Cardiac muscle cell (in vitro differentiated cells and primary cell): ENCODE measurements at regions not wholly inside any gene's neighbourhood (a gene's known extent, or its start where the extent isn't known, plus 50 kb on each side); places are given as distances from the start of the nearest gene placed in this dataset.
"Not testable (repeated sequence)": the region's sequence is repeated elsewhere in the genome, so short reads cannot be mapped to it uniquely, and the experiment has no call there.

ENCODE experiments used
- DNase-seq, 2 donors: peaks; one replicate each; pipeline versions ENCODE4 v3.0.0 to v3.0.0-alpha.2; 2010 to 2017; ENCODE audit warnings: low read depth in 1 of 2, low spot score in 1 of 2
- H3K27ac ChIP-seq: fragments of 200-600 bp; sonication (generic); 2 replicates; pipeline ENCODE4 v1.5.1; 2016
- H3K27me3 ChIP-seq: fragments of 200-600 bp; sonication (generic); 2 replicates; pipeline ENCODE4 v1.6.0; 2016; ENCODE audit warnings: control low read depth
- H3K36me3 ChIP-seq: fragments of 200-600 bp; sonication (generic); 2 replicates; pipeline ENCODE4 v1.5.1; 2016; ENCODE audit warnings: control low read depth
- H3K4me1 ChIP-seq: fragments of 200-600 bp; sonication (generic); 2 replicates; pipeline ENCODE4 v1.8.1; 2017; ENCODE audit warnings: low read depth, mild to moderate bottlenecking, mixed run types
- H3K4me3 ChIP-seq: fragments of 200-600 bp; sonication (generic); 2 replicates; pipeline ENCODE4 v1.5.1; 2016; ENCODE audit warnings: mild to moderate bottlenecking
- H3K9me3 ChIP-seq: fragments of 200-600 bp; sonication (generic); 2 replicates; pipeline ENCODE4 v1.5.1; 2017; ENCODE audit warnings: low read depth, mild to moderate bottlenecking, control low read depth
- TF ChIP-seq, protein P1 (sequence below): IDR thresholded peaks from 2 replicates; pipeline ENCODE4 v1.5.1; 2012; ENCODE audit warnings: low read depth, mild to moderate bottlenecking, low read length

DNA sequence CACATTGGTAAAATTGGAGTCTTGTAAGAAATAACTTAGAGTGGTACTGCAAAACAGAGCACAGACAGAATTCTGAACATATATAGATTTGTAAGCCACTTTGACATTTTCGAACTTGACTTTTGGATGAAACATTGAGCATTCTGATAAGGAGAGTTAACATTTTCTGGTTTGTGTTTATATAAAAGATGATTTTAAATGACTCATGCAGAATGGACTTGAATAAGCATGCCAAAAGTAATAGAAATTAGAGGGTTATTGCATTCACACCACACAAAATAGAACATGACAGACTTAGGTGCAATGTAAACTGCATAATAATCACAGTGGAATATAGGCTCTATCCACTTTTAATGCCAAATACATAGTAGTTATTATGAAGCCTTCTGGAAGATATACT is 507.0 kb downstream of the DACH1 start:
- Histone ChIP-seq H3K27ac (no peak overlapping the region), H3K27me3 (no peaks in the 10 kb centered on the region)
- DNase-seq: no peak

DNA sequence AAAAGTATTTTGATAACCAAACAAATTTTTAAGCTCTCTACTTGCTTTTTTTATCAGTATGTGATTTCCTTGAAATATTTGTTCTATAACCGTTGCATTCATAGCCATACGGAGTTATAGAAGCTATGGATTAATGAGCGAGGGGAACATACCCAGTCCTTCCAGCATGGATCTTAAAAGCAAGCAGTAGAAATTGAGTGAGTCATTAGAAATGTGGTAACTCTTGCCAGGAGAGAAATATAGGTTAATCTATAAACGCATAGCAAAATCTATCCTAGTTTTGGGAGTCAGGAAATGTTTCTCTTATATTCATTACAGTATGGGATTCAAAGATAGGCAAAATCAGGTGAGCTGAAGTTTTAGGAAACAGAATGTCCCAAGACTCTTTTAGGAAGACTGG is 507.4 kb downstream of the DACH1 start:
- H3K27me3 ChIP-seq: no peaks in the 10 kb centered on the region
- no peak overlapping the region for H3K4me3 ChIP-seq
- no peaks in the 10 kb centered on the region for H3K9me3 ChIP-seq
- H3K27ac ChIP-seq: no peak overlapping the region
- no peaks in the 10 kb centered on the region for H3K36me3 ChIP-seq
- H3K4me1 ChIP-seq: no peaks in the 10 kb centered on the region
- TF ChIP-seq, protein P1, sequence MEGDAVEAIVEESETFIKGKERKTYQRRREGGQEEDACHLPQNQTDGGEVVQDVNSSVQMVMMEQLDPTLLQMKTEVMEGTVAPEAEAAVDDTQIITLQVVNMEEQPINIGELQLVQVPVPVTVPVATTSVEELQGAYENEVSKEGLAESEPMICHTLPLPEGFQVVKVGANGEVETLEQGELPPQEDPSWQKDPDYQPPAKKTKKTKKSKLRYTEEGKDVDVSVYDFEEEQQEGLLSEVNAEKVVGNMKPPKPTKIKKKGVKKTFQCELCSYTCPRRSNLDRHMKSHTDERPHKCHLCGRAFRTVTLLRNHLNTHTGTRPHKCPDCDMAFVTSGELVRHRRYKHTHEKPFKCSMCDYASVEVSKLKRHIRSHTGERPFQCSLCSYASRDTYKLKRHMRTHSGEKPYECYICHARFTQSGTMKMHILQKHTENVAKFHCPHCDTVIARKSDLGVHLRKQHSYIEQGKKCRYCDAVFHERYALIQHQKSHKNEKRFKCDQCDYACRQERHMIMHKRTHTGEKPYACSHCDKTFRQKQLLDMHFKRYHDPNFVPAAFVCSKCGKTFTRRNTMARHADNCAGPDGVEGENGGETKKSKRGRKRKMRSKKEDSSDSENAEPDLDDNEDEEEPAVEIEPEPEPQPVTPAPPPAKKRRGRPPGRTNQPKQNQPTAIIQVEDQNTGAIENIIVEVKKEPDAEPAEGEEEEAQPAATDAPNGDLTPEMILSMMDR: no peak
- no peak for DNase-seq

More for the DNA sequence above, 507.0 kb downstream of the DACH1 start:
- no peaks in the 10 kb centered on the region for H3K36me3 ChIP-seq
- no peaks in the 10 kb centered on the region for H3K9me3 ChIP-seq
- no peaks in the 10 kb centered on the region for H3K4me1 ChIP-seq
- no peak overlapping the region for H3K4me3 ChIP-seq
- TF ChIP-seq, protein P1: no peak

DNA sequence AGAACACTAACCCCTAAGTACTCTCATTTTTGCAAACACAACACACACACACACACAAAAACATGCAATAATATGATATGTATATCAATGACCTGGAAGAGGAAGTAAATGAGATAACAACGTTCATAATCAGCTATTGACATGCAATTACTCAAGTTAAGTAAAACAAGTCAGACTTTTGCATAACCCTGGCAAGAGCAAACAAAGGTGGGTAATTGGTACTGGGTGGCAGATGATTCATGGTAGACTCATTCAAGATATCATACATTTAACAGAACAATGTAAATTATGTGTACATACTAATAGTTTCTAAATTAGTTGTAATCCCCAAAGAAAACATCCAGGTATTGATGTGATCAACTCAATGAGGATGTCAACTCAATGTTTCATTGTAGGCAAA is 508.8 kb downstream of the DACH1 start:
- no peak for DNase-seq
- no peaks in the 10 kb centered on the region for H3K36me3 ChIP-seq
- no peak overlapping the region for H3K27ac ChIP-seq
- no peak overlapping the region for H3K4me3 ChIP-seq
- no peaks in the 10 kb centered on the region for H3K4me1 ChIP-seq
- no peaks in the 10 kb centered on the region for H3K27me3 ChIP-seq
- TF ChIP-seq, protein P1: no peak
- H3K9me3 ChIP-seq: no peaks in the 10 kb centered on the region

DNA sequence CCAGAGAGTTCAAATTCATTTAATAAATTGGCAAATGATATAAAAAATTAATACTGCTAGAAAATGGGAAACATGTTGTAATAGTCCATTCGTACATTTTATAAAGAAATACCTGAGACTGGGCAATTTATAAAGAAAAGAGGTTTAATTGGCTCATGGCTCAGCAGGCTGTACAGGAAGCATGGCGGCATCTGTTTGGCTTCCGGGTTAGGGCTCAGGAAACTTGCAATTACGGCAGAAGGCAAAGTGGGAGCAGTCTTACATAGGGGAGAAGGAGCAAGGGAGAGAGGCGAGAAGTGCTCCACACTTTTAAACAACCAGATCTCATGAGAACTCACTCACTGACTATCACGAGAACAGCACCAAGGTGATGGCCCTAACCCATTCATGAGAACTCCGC is 512.0 kb downstream of the DACH1 start:
- Histone ChIP-seq H3K36me3 (no peaks in the 10 kb centered on the region), H3K4me1 (no peaks in the 10 kb centered on the region), H3K27ac (no peak overlapping the region), H3K9me3 (no peaks in the 10 kb centered on the region), H3K27me3 (no peaks in the 10 kb centered on the region), H3K4me3 (no peak overlapping the region)
- TF ChIP-seq, protein P1: no peak
- DNase-seq: no peak

DNA sequence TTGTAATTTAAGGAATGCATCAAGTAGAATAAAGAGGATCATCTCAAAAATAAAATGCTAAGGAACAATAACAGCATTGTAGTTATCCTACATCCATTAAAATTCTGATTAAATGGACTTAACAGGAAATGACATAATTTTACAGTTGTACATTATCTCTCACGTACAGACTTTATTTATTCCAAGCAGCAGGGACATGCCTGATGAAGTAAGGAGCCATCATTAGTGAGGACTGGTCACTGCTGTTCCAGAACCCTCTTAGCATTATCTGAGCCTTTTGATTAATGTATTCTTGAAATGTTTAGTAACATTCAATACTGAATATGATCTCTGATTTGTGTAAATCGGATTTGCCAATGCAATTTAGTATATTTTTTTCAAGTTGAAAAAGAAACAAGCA is 516.1 kb downstream of the DACH1 start:
- Histone ChIP-seq H3K4me3 (no peak overlapping the region), H3K9me3 (no peaks in the 10 kb centered on the region), H3K36me3 (no peaks in the 10 kb centered on the region), H3K4me1 (no peaks in the 10 kb centered on the region), H3K27ac (no peak overlapping the region), H3K27me3 (no peaks in the 10 kb centered on the region)
- TF ChIP-seq, protein P1: no peak
- DNase-seq: no peak

DNA sequence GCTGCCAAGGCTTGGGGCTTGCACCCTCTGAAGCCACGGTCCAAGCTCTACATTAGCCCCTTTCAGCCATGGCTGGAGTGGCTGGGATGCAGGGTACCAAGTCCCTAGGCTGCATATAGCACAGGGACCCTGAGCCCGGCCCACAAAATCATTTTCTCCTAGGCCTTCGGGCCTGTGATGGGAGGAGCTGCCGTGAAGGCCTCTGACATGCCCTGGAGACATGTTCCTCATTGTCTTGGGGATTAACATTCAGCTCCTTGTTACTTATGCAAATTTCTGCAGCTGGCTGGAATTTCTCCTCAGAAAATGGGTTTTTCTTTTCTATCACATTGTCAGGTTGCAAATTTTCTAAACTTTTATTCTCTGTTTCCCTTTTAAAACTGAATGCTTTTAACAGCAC is 521.1 kb downstream of the DACH1 start:
- not testable (repeated sequence) for H3K27ac ChIP-seq, H3K27me3 ChIP-seq, H3K36me3 ChIP-seq, H3K4me3 ChIP-seq, DNase-seq, H3K4me1 ChIP-seq, H3K9me3 ChIP-seq
